Fibroblast of skin of left biceps (primary cell): ENCODE measurements at regions not wholly inside any gene's neighbourhood (a gene's known extent, or its start where the extent isn't known, plus 50 kb on each side); places are given as distances from the start of the nearest gene placed in this dataset.
"Not testable (repeated sequence)": the region's sequence is repeated elsewhere in the genome, so short reads cannot be mapped to it uniquely, and the experiment has no call there.

ENCODE experiments used
- DNase-seq, 2 experiments: peaks; one replicate each; pipeline ENCODE4 v3.0.0-alpha.2; 2013; ENCODE audit warnings: low read depth in 2 of 2

GRCh38 chr5:67773411-67774266, 441.9 kb upstream of the PIK3R1 start:
- DNase-seq, result peak; percentile 25 to 37

GRCh38 chr5:67771791-67772190, 443.8 kb upstream of the PIK3R1 start:
- DNase-seq, result no peak

- DNase-seq, result no peak
These were observed 444.3 kb upstream of the PIK3R1 start for GRCh38 chr5:67771221-67771620.

- no peak for DNase-seq
These were observed 445.0 kb upstream of the PIK3R1 start for GRCh38 chr5:67770431-67771025.

GRCh38 chr5:67765697-67766096, 449.9 kb upstream of the PIK3R1 start:
- no peak for DNase-seq

GRCh38 chr5:67757771-67758170, 457.8 kb upstream of the PIK3R1 start:
- DNase-seq, result not testable (repeated sequence)

- DNase-seq, result no peak
These were observed 463.2 kb upstream of the PIK3R1 start for GRCh38 chr5:67752357-67752708.

GRCh38 chr5:67748165-67748690, 467.3 kb upstream of the PIK3R1 start:
- DNase-seq, result no peak

- DNase-seq, result no peak
These were observed 468.5 kb upstream of the PIK3R1 start for GRCh38 chr5:67747096-67747495.

- DNase-seq, result not testable (repeated sequence)
These were observed 468.9 kb upstream of the PIK3R1 start for GRCh38 chr5:67746608-67747007.

- no peak for DNase-seq
These were observed 469.5 kb upstream of the PIK3R1 start for GRCh38 chr5:67746103-67746502.

GRCh38 chr5:67732921-67733320, 482.6 kb upstream of the PIK3R1 start:
- no peak for DNase-seq

GRCh38 chr5:67732471-67732870, 483.1 kb upstream of the PIK3R1 start:
- peak; percentile 5 to 6 for DNase-seq

GRCh38 chr5:67731886-67732285, 483.7 kb upstream of the PIK3R1 start:
- no peak for DNase-seq

- DNase-seq, result no peak
These were observed 484.6 kb upstream of the PIK3R1 start for GRCh38 chr5:67730917-67731474.

- no peak for DNase-seq
These were observed 487.1 kb upstream of the PIK3R1 start for GRCh38 chr5:67728326-67728890.

GRCh38 chr5:67725604-67726003, 490.0 kb upstream of the PIK3R1 start:
- no peak for DNase-seq

- DNase-seq, result no peak
These were observed 491.0 kb upstream of the PIK3R1 start for GRCh38 chr5:67724412-67725135.

- no peak for DNase-seq
These were observed 491.7 kb upstream of the PIK3R1 start for GRCh38 chr5:67723873-67724272.

GRCh38 chr5:67722582-67722981, 493.0 kb upstream of the PIK3R1 start:
- not testable (repeated sequence) for DNase-seq

GRCh38 chr5:67720162-67720772, 495.3 kb upstream of the PIK3R1 start:
- DNase-seq, result no peak
